Thyroid gland (tissue), 4 donors: ENCODE measurements at regions not wholly inside any gene's neighbourhood (a gene's known extent, or its start where the extent isn't known, plus 50 kb on each side); places are given as distances from the start of the nearest gene placed in this dataset.

ENCODE experiments used
- POLR2A ChIP-seq, 2 donors: fragments of 450-650 bp; IDR thresholded peaks; one replicate each; pipeline ENCODE4 v1.6.1; 2017; ENCODE audit warnings: antibody characterized with exemption in 2 of 2, mild to moderate bottlenecking in 2 of 2, moderate library complexity in 1 of 2
- TF ChIP-seq, protein P1 (sequence below), 6 experiments: fragments of 200-600 bp in 3 of 6; fragments of 450-650 bp in 3 of 6; sonication (generic) in 3 of 6; IDR thresholded peaks; one replicate each; pipeline ENCODE4 v1.5.1; 2016 to 2019; ENCODE audit warnings: antibody characterized with exemption in 6 of 6, mild to moderate bottlenecking in 2 of 6, inconsistent platforms in 1 of 6, moderate library complexity in 1 of 6

- TF ChIP-seq, protein P1, sequence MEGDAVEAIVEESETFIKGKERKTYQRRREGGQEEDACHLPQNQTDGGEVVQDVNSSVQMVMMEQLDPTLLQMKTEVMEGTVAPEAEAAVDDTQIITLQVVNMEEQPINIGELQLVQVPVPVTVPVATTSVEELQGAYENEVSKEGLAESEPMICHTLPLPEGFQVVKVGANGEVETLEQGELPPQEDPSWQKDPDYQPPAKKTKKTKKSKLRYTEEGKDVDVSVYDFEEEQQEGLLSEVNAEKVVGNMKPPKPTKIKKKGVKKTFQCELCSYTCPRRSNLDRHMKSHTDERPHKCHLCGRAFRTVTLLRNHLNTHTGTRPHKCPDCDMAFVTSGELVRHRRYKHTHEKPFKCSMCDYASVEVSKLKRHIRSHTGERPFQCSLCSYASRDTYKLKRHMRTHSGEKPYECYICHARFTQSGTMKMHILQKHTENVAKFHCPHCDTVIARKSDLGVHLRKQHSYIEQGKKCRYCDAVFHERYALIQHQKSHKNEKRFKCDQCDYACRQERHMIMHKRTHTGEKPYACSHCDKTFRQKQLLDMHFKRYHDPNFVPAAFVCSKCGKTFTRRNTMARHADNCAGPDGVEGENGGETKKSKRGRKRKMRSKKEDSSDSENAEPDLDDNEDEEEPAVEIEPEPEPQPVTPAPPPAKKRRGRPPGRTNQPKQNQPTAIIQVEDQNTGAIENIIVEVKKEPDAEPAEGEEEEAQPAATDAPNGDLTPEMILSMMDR (IDR thresholded peaks at IDR 0.05): no peak
- no peak for TF ChIP-seq POLR2A (IDR thresholded peaks at IDR 0.05)
Measured at GRCh38 chr15:85963262-85963760, 116.4 kb upstream of the AGBL1 start.
